GM19372 (cell line): ENCODE measurements at regions not wholly inside any gene's neighbourhood (a gene's known extent, or its start where the extent isn't known, plus 50 kb on each side); places are given as distances from the start of the nearest gene placed in this dataset.
"Not testable (repeated sequence)": the region's sequence is repeated elsewhere in the genome, so short reads cannot be mapped to it uniquely, and the experiment has no call there.

Experiments used
- ATAC-seq: cut with Tn5 transposase; IDR thresholded peaks from one replicate; pipeline ENCODE4 v1.9.1; 2021; ENCODE audit warnings: mild to moderate bottlenecking, low read depth, moderate library complexity; ENCODE audit not compliant: unreplicated experiment

DNA sequence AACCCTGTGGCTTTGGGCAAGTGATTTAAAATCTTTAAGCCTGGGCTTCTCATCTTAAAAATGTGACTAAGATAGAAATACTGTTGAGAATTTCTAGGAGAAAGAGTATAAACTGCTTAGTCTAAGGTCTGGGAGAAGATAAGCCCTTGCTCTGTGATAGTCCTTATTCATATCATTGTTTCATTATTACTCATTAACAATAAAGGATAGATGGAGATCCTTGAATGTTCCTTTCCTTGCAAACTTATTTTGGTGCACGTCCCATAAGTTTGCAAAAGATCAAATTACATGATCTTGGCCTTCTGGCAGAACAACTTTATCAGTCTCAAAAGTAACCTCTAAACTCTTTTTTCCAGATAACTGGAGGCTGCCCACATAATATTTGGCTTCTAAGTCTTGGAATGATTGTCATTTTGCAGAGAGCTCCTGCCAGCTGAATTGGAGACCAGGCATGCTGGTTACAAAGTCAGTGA, 138.3 kb downstream of the FAM124B start:
- no peak for ATAC-seq

DNA sequence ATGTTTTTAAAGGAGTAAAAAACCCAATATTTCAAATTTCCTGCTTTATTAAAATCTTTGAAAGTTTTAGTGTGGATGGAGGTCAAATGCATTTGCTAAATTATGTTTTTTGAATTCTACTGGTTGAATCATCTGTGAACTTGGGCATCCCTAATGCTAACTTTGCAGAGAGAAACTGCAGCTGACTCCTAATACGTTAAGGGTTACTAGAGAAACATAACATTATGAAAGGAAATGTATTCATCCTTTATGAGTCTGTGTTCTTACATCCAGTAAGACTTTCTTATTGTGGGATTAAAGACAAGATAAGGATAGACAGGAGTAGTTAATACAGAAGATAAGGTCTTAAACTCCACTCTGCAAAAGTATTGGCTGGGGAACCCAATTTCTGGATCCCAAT, 140.6 kb downstream of the FAM124B start:
- no peak for ATAC-seq

DNA sequence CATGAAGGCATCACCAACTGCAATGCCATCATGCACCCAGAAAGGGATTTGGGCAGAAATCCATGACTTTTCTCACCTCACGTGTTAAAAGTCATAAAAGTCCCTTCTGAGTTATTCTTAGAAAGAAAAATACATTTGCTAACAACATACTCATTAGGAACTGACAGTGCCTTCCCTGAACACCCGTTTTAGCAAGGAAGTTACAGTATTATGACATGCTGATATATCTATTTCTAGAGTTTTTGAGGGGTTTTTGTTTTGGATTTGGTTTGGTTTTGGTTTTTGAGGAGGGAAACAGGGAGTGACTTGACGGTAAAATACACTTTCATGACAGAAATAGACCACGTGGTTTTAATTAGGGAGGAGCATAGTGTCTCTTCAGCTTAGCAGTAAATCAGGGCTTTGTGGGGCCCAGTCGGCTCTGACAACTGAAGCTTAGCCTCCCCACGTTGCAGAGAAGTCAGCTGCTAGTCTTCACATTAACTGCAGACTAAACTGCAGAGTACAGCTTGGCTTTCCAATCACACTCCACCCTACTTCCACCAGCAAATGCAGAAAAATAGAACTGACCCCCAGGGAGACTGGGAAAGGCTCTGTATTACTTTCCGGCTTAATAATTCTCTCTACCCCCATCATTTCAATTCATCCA, 141.4 kb downstream of the FAM124B start:
- ATAC-seq = no peak

DNA sequence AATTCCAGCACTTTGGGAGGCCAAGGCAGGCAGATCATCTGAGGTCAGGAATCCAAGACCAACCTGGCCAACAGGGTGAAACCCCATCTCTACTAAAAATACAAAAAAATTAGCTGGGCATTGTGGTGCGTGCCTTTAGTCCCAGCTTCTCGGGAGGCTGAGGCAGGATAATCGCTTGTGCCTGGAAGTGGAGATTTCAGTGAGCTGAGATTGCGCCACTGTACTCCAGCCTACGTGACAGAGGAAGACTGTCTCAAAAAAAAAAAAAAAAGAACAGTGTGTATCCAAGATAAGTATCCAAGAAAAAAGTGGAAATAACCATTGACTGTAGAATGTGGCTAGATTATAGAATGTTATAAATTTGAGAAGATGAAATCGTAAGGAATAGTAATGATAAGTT, 142.1 kb downstream of the FAM124B start:
- ATAC-seq = no peak

- no peak for ATAC-seq
These were observed 143.8 kb downstream of the FAM124B start for GRCh38 chr2:224258059-224258458.

GRCh38 chr2:224257156-224257555, 144.8 kb downstream of the FAM124B start:
- ATAC-seq = no peak

GRCh38 chr2:224253464-224253863, 148.4 kb downstream of the FAM124B start:
- no peak for ATAC-seq

- no peak for ATAC-seq
These were observed 149.3 kb downstream of the FAM124B start for GRCh38 chr2:224252631-224253030.

DNA sequence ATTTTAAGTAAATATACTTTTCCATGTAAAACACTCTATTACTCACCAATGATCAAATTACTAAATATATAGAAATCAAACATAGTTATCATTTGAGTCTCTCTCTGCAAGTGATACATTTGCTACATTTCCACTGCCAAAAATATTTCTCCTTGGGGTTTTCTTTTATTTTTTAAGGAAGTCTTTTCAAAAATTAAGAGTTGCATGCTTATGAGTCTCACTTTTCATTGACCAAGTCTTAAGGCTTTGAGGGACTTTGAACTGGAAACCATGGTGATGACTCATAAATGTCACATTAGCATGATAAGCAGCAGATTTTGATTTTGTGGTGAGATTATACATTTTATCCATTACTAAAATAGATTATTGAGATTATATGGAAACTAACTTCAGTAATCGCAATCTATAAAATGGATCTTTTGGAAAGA, 152.9 kb downstream of the FAM124B start:
- ATAC-seq = no peak

DNA sequence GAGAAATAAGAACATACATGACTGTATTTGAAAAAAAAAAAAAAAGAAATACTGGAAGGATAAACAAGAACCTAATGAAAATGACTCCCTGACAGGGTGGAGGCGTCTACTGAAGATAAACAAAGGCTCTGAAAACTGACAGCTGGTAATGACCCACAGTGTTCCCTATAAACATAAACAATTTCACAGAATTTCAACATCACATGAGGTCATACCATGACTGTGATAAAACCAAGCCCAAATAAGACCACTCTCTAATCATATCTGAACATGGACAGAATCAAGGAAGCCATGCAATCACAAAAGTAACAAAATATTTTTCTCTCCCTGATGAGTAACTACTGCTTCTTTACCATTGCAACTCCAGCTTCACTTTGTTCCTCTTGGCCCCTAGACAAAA, 159.3 kb downstream of the FAM124B start:
- ATAC-seq = no peak

- no peak for ATAC-seq
These were observed 160.1 kb downstream of the FAM124B start for GRCh38 chr2:224241812-224242211.

DNA sequence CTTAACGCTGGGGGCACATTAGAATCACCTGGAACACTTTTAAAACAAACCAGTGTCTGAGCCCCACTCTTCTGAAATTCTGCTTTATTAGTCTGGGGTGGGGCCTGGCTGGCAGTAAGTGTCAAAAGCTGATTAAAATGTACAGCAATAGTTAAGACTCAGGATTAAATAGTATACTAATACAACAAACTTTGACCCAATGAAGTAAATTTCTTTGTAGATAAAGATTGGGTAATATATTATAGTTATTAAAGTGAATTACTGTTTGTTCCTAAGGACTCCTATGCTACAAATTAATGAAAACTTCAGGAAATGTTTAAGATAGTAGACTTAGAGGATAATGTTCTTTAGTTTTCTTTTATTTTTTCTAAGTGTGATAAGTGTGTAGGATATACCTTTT, 160.9 kb downstream of the FAM124B start:
- no peak for ATAC-seq

GRCh38 chr2:224223851-224224555, 177.9 kb downstream of the FAM124B start:
- ATAC-seq = no peak

- no peak for ATAC-seq
These were observed 178.9 kb downstream of the FAM124B start for GRCh38 chr2:224222974-224223373.

- ATAC-seq = no peak
These were observed 179.6 kb downstream of the FAM124B start for GRCh38 chr2:224222291-224222690.

DNA sequence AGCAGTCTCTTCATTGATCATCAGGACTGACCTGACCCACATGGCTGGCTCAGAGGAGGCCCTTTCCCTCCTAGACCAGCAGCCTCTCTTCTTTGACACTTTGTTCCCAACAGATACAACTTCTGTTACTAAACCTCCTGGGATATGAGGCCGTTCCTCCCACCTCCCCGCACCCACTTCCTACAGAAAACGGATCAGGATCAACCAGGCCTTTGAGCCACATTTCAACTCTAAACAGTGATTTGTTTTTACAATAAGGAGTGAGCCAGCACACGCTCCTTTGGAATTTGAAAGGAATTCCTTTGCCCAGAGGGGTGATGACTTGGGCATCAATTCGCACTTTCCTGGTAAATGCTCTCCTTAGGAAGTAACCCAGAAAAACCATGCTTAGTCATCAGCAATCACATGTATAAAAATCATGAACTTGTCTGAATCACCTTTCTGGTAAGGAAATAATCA, 180.4 kb downstream of the FAM124B start:
- ATAC-seq = no peak

- no peak for ATAC-seq
These were observed 181.2 kb downstream of the FAM124B start for GRCh38 chr2:224220586-224221255.

DNA sequence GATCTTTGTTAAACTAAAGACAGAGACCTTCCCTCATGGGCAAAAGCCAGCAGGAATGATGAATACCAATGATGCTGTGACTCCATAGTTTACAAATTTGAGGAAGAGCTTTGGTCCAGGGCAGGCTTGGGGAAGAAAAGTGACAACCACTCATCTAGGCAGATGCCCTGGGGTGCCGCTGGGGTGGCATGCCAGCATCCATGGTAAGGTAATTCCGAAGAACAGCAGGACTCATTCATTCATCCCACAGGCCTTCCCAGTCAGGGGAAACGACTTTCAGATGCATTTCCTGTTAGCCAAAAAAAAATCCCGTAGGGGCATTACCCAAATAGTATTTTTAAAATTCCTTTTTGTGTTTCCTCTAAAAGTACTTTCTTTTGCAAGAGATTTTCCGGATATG, 180.7 kb upstream of the SERPINE2 start:
- ATAC-seq = no peak

GRCh38 chr2:224217962-224218347, 178.9 kb upstream of the SERPINE2 start:
- ATAC-seq = no peak

- no peak for ATAC-seq
These were observed 178.3 kb upstream of the SERPINE2 start for GRCh38 chr2:224217233-224217961.

- ATAC-seq = not testable (repeated sequence)
These were observed 176.5 kb upstream of the SERPINE2 start for GRCh38 chr2:224215611-224216010.
